Skeletal muscle tissue (tissue), 3 donors: ENCODE measurements at regions not wholly inside any gene's neighbourhood (a gene's known extent, or its start where the extent isn't known, plus 50 kb on each side); places are given as distances from the start of the nearest gene placed in this dataset.

ENCODE experiments used
- H3K27ac ChIP-seq: one replicate; pipeline ENCODE4 v1.7.0; 2013; ENCODE audit warnings: mild to moderate bottlenecking, low read depth, low read length, inconsistent platforms
- H3K27me3 ChIP-seq, 3 donors: one replicate each; pipeline ENCODE4 v1.7.0; 2013; ENCODE audit warnings: low read length in 3 of 3; ENCODE audit not compliant: control insufficient read depth in 3 of 3, insufficient read depth in 3 of 3
- H3K36me3 ChIP-seq, 3 donors: one replicate each; pipeline ENCODE4 v1.7.0; 2013; ENCODE audit warnings: low read length in 3 of 3; ENCODE audit not compliant: control insufficient read depth in 3 of 3, insufficient read depth in 3 of 3
- H3K4me1 ChIP-seq, 3 donors: one replicate each; pipeline ENCODE4 v1.7.0; 2013; ENCODE audit warnings: low read length in 3 of 3, mild to moderate bottlenecking in 3 of 3; ENCODE audit not compliant: control insufficient read depth in 3 of 3, insufficient read depth in 3 of 3
- H3K4me3 ChIP-seq, 3 donors: one replicate each; pipeline ENCODE4 v1.7.0; 2013; ENCODE audit warnings: low read length in 3 of 3
- H3K9ac ChIP-seq, 3 donors: one replicate each; pipeline ENCODE4 v1.7.0; 2013; ENCODE audit warnings: low read length in 3 of 3, mild to moderate bottlenecking in 3 of 3, moderate library complexity in 2 of 3, low read depth in 1 of 3
- H3K9me3 ChIP-seq, 3 donors: one replicate each; pipeline ENCODE4 v1.7.0; 2013; ENCODE audit warnings: low read length in 3 of 3; ENCODE audit not compliant: control insufficient read depth in 3 of 3
- donor health status: Osteomylitis.

GRCh38 chr2:129233166-129233565 is 746.3 kb upstream of the RAB6C start:
- no peaks in the 10 kb centered on the region for H3K36me3 ChIP-seq
- no peaks in the 10 kb centered on the region for H3K4me1 ChIP-seq
- H3K27ac ChIP-seq: no peak overlapping the region
- H3K9me3 ChIP-seq: no peaks in the 10 kb centered on the region
- no peak overlapping the region for H3K9ac ChIP-seq
- no peak overlapping the region for H3K4me3 ChIP-seq
- no peaks in the 10 kb centered on the region for H3K27me3 ChIP-seq

DNA sequence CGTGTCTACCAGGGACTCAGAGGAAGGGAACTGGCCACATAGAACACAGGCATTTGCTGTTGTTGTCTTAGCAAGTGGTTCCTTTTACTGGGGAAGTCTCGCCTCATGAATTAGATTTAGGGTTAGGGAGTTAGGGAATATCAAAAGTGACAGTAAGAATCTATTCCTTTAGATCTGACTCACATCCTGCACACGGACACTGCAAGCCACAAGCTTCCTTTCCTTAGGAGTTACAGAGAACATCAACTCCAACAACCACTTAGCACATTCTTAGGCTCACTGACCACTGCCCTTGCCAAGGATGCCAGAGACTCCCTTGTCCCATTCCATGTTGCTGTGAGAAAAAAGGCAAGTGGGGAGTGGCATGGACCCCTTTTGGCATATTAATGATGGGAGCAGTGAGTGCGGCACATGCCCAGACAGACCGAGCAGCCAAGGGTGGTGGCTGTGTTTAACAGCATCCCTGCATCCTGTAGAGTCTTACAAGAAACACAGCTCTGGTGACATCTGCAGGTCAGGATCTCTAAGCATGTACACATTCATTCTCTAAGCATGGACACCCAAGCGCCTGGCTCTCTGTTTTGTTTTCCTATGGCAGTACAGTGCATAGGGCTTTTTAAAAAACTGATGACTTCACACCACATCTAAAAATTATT is 745.6 kb upstream of the RAB6C start:
- Histone ChIP-seq H3K4me3 (no peak overlapping the region), H3K36me3 (no peaks in the 10 kb centered on the region), H3K9me3 (no peaks in the 10 kb centered on the region), H3K4me1 (no peaks in the 10 kb centered on the region), H3K9ac (no peak overlapping the region), H3K27ac (no peak overlapping the region), H3K27me3 (no peaks in the 10 kb centered on the region)

GRCh38 chr2:129236601-129237000 is 742.9 kb upstream of the RAB6C start:
- Histone ChIP-seq H3K4me1 (peaks cover 7 to 15% (median 12%) of the 10 kb centered on the region in 3 donors), H3K27me3 (no peaks in the 10 kb centered on the region), H3K27ac (no peak overlapping the region), H3K9me3 (no peaks in the 10 kb centered on the region), H3K9ac (no peak overlapping the region), H3K36me3 (no peaks in the 10 kb centered on the region), H3K4me3 (no peak overlapping the region)

DNA sequence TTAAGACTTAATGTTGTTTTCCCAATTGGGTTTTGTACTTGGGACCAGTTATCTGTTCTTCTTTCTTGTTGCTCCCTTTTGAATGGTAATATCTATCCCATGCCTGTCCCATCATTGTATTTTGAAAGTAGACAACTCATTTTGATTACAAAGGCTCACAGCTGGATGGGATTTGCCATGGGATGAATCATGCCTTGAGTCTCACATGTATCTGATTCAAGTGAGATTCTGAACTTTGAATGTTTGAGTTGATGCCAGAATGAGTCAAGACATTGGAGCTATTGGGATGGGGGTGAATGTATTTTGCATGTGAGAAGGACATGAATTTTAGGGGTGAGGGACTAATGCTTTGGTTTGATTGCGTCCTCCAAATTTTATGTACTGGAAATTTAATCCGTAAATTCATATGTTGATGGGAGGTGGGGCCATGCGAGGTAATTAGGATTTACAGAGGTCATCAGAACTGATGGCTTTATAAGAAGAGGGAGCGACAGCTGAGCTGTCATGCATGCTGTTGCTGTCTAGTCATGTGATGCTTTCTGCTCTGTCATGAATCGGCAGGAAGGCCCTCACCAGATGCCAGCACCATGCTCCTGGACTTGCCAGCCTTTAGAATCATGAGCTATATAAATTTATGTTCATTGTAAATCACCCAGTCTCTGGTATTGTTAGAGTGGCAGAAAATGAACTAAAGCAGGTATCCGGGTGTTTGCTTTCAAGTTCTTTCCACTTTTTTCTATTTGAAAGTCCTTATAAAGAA is 741.3 kb upstream of the RAB6C start:
- no peaks in the 10 kb centered on the region for H3K9me3 ChIP-seq
- H3K27me3 ChIP-seq: no peaks in the 10 kb centered on the region
- no peak overlapping the region for H3K9ac ChIP-seq
- peaks cover 7 to 15% (median 12%) of the 10 kb centered on the region in 3 donors for H3K4me1 ChIP-seq
- H3K36me3 ChIP-seq: peaks cover 2 to 6% (median 4%) of the 10 kb centered on the region in 3 donors
- no peak overlapping the region for H3K4me3 ChIP-seq
- no peak overlapping the region for H3K27ac ChIP-seq

GRCh38 chr2:129239141-129239540 is 740.3 kb upstream of the RAB6C start:
- peaks cover 7 to 15% (median 12%) of the 10 kb centered on the region in 3 donors for H3K4me1 ChIP-seq
- H3K4me3 ChIP-seq: no peak overlapping the region
- H3K27me3 ChIP-seq: no peaks in the 10 kb centered on the region
- H3K9ac ChIP-seq: no peak overlapping the region
- no peak overlapping the region for H3K27ac ChIP-seq
- H3K36me3 ChIP-seq: peaks cover 2 to 8% (median 4%) of the 10 kb centered on the region in 3 donors
- H3K9me3 ChIP-seq: no peaks in the 10 kb centered on the region

DNA sequence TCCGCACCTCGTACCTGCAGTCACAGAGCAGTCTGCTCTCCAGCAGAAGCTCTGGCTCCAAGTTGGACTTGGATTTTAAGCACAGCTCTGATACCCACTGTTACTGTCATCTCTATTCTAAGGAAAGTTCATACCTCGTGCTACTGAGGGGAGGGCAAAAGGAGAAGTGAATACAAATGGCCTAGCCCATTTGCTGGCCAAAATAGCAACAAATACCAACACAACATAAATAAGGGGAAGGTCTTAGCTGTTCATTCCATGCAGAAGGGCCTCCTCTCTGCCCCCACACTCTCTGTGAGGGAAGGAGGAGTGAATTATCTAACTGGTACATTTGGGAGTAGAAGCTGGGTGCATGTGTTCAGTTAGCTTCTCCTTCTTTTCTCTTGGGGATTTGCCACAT is 739.4 kb upstream of the RAB6C start:
- H3K4me3 ChIP-seq: no peak overlapping the region

GRCh38 chr2:129242269-129242668 is 737.2 kb upstream of the RAB6C start:
- Histone ChIP-seq H3K4me3 (no peak overlapping the region), H3K36me3 (peaks cover 2 to 10% (median 7%) of the 10 kb centered on the region in 3 donors), H3K27me3 (no peaks in the 10 kb centered on the region), H3K4me1 (peaks cover 7 to 15% (median 12%) of the 10 kb centered on the region in 3 donors), H3K9ac (no peak overlapping the region), H3K9me3 (no peaks in the 10 kb centered on the region), H3K27ac (no peak overlapping the region)

More for the DNA sequence above, 739.4 kb upstream of the RAB6C start:
- Histone ChIP-seq H3K9me3 (no peaks in the 10 kb centered on the region), H3K36me3 (peaks cover 2 to 8% (median 4%) of the 10 kb centered on the region in 3 donors), H3K9ac (peak overlapping the region in 1 of 3 donors; percentile 23), H3K4me1 (peaks cover 7 to 15% (median 12%) of the 10 kb centered on the region in 3 donors), H3K27me3 (no peaks in the 10 kb centered on the region), H3K27ac (no peak overlapping the region)

GRCh38 chr2:129247751-129248150 is 731.7 kb upstream of the RAB6C start:
- H3K36me3 ChIP-seq: peaks cover 0 to 8% (median 3%) of the 10 kb centered on the region in 3 donors
- H3K27ac ChIP-seq: no peak overlapping the region
- no peak overlapping the region for H3K9ac ChIP-seq
- H3K9me3 ChIP-seq: no peaks in the 10 kb centered on the region
- peaks cover 0 to 2% (median 0%) of the 10 kb centered on the region in 3 donors for H3K27me3 ChIP-seq
- H3K4me1 ChIP-seq: no peaks in the 10 kb centered on the region
- no peak overlapping the region for H3K4me3 ChIP-seq

DNA sequence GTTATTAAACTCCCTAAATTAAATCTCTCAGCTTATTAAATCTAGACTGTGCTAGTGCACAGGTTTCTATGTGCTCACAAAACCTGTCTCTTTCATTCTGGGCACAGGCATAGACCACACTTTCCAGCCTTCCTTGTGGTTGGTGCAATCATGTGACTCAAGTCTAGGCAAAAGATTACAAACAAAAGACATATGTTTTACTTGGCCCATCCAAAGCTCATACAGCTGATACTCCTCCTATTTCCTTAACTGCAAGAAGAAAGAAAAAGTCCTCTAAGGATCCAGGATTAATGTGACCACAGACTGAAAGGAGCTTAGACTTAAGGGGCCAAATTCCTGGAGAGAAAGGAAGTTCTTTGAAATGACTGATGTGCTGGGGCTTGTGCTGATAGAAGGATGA is 731.3 kb upstream of the RAB6C start:
- Histone ChIP-seq H3K27me3 (peaks cover 0 to 2% (median 0%) of the 10 kb centered on the region in 3 donors), H3K9ac (no peak overlapping the region), H3K36me3 (peaks cover 0 to 4% (median 3%) of the 10 kb centered on the region in 3 donors), H3K4me1 (peaks cover 0 to 3% (median 0%) of the 10 kb centered on the region in 3 donors), H3K27ac (no peak overlapping the region), H3K9me3 (no peaks in the 10 kb centered on the region), H3K4me3 (no peak overlapping the region)

- no peak overlapping the region for H3K4me3 ChIP-seq
- H3K4me1 ChIP-seq: peaks cover 0 to 4% (median 0%) of the 10 kb centered on the region in 3 donors
- H3K36me3 ChIP-seq: no peaks in the 10 kb centered on the region
- H3K9me3 ChIP-seq: no peaks in the 10 kb centered on the region
- H3K27me3 ChIP-seq: peaks cover 0 to 2% (median 0%) of the 10 kb centered on the region in 3 donors
- no peak overlapping the region for H3K27ac ChIP-seq
- no peak overlapping the region for H3K9ac ChIP-seq
Observed at GRCh38 chr2:129252781-129253460, 726.5 kb upstream of the RAB6C start.
